GM12865 (cell line): ENCODE measurements at regions not wholly inside any gene's neighbourhood (a gene's known extent, or its start where the extent isn't known, plus 50 kb on each side); places are given as distances from the start of the nearest gene placed in this dataset.

Source experiments
- DNase-seq: peaks from one replicate; pipeline ENCODE4 v3.0.0; 2010; ENCODE audit warnings: low read depth
- H3K4me3 ChIP-seq: 2 replicates; pipeline ENCODE4 v1.5.1; 2011; ENCODE audit warnings: mild to moderate bottlenecking, low read depth, low read length, control low read depth
- TF ChIP-seq, protein P1 (sequence below): IDR thresholded peaks from 2 replicates; pipeline ENCODE4 v1.5.1; 2011; ENCODE audit warnings: low read length, control low read depth, low read depth, inconsistent platforms; ENCODE audit not compliant: insufficient read depth; ENCODE audit errors: missing control alignments

DNA sequence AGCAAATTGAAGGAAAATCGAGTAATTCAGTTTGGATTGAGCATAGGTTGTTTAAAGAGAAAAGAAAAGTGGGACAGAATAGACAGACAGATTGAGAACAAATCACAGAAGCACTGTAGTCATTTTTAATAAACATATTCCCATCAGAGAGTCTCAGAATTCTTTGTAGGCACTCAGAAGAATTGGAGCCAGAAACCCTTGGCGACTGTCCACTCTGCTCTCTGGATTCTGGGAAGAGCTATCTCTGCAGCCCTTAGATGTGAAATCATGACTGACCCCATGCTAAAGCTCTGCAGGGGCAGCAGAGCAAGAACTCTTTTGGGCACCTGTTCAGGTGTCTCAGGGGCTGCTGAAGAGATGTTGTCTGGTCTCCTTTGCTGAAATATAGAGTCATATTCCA is 223.7 kb upstream of the KIRREL3 start:
- no peak overlapping the region for H3K4me3 ChIP-seq
- no peak for DNase-seq
- TF ChIP-seq, protein P1, sequence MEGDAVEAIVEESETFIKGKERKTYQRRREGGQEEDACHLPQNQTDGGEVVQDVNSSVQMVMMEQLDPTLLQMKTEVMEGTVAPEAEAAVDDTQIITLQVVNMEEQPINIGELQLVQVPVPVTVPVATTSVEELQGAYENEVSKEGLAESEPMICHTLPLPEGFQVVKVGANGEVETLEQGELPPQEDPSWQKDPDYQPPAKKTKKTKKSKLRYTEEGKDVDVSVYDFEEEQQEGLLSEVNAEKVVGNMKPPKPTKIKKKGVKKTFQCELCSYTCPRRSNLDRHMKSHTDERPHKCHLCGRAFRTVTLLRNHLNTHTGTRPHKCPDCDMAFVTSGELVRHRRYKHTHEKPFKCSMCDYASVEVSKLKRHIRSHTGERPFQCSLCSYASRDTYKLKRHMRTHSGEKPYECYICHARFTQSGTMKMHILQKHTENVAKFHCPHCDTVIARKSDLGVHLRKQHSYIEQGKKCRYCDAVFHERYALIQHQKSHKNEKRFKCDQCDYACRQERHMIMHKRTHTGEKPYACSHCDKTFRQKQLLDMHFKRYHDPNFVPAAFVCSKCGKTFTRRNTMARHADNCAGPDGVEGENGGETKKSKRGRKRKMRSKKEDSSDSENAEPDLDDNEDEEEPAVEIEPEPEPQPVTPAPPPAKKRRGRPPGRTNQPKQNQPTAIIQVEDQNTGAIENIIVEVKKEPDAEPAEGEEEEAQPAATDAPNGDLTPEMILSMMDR = no peak

DNA sequence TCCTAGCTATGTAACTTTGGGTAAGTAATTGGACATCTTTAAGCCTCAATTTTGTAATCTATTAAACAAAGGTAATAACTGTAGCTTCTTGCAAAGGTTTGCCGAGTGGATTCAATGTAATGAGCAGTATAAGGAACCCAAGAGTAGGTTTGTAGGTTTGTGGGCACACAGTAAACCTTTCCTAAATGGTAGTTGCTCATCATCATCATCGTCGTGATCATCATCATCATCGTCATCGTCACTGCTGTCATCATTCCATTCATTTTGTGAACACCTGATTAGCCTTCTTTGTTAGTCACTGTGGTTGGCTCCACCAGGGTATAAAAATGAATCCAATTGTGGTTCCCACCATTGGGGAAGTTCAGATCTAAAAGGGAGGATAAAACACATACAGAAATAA is 223.1 kb upstream of the KIRREL3 start:
- TF ChIP-seq, protein P1 = no peak
- DNase-seq = no peak
- no peak overlapping the region for H3K4me3 ChIP-seq

DNA sequence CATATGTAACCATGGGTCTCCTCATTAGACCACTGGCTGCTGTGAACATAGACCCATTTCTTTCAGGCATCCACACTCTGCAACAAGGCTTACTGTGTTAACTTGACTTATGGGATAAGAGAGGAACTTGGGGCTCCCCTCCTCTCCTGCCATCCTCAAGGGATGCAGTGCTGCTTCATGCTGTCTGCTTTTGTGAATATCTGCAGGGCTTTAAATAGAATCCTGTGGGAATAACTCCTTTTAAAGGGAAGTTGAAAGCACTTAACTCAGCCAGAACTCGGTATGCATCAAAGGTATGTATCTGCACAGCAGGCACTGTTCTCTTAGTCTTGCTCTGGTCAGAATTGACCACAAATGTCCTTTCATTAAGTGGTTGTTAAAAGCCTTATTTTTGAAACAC is 222.5 kb upstream of the KIRREL3 start:
- DNase-seq = no peak
- no peak overlapping the region for H3K4me3 ChIP-seq
- TF ChIP-seq, protein P1 = no peak

DNA sequence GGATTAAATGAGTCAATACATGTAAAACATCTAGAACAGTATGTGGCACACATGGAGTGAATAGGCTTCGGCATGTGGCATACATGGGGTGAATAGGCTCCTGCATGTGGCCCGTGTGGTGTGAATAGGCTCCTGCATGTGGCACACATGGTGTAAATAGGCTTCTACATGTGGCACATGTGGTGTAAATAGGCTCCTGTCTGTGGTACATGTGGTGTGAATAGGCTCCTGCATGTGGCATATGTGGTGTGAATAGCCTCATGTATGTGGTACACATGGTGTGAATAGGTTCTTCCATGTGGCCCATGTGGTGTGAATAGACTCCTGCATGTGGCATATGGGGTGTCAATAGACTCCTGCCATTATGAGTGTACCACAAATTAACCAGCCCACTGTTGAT is 219.1 kb upstream of the KIRREL3 start:
- TF ChIP-seq, protein P1 = no peak
- H3K4me3 ChIP-seq = no peak overlapping the region
- DNase-seq = no peak

DNA sequence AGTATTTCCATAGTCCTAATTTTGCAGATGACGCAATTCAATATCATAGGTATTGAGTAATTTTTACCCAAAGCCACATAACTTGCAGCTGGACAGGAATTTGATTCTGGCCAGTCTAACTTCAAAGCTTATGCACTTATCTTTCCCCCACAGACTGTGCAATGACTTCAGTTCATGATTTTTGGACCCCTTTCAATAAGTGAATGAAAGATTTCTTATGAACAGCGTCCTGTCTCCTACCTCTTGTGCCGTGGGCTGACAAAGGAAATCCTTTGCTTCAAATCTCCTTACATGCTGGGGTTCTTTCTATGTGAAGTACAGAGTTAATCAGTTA is 217.7 kb upstream of the KIRREL3 start:
- TF ChIP-seq, protein P1 = no peak
- no peak overlapping the region for H3K4me3 ChIP-seq
- no peak for DNase-seq

DNA sequence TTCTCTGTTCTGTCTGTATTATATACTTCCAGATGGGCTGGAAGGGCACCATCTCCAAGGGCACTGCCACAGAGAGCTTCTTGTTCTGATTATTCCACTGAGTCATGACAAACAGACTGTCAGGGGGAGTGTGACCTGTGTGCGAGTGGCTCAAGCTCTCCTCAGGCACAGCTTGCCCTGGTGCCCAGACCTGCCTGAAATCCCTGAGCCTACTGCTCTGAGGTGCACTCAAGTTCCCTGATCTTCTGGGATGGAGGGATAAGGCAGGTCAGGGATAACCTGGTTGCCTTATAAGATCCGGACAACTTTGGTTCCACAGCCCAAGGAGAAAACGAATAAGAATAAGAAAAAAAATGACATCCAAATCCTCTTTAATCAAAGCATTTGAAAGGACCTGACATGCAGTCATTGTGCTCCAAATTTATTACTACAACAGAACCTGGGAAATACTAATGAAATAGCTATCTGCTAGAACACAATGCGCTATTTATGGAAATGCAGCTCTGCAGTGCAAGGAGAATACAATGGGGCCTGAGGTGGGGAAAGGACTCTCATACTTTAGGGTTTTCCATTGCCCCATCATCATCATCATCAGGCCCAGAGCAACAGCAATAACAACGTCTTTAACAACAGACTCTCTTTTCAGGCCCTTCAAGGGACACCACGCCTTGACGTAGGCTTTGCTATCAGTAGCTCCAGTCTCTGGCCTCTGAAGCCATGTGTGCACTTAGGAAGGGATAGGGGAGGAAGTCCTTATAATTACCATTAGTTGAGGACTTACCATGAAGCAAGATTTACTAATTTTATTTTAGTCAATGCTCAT is 217.1 kb upstream of the KIRREL3 start:
- no peak for DNase-seq
- TF ChIP-seq, protein P1 = no peak
- no peak overlapping the region for H3K4me3 ChIP-seq

DNA sequence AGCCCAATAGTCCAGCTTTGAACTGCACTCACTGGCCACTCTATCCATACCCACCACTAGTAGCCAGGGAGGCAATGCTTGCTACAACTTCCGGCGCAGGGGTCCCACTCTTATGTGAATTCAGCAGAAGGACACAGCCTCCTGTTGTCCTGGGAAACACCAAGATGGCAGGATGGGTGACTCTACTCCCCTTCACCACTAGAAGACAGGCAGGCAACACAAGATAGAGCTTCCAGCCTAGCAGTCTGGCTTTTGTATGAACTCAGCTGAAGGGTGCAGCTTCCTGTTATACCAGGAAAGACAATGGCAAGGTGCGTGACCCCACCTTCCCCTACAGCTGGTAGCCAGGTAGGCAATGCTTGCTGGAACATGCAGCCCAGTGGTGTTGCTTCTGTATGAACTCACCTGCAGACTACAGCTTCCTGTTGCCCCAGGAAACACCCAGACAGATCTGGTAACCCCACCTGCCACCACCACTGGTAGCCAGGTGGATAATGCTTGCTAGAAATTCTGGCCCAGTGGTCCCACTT is 205.2 kb upstream of the KIRREL3 start:
- TF ChIP-seq, protein P1 = no peak
- H3K4me3 ChIP-seq = no peak overlapping the region
- no peak for DNase-seq
